SJSA1 (cell line): ENCODE measurements at regions not wholly inside any gene's neighbourhood (a gene's known extent, or its start where the extent isn't known, plus 50 kb on each side); places are given as distances from the start of the nearest gene placed in this dataset.
"Not testable (repeated sequence)": the region's sequence is repeated elsewhere in the genome, so short reads cannot be mapped to it uniquely, and the experiment has no call there.

Experiments used
- DNase-seq, 2 experiments: peaks; one replicate each; pipeline ENCODE4 v3.0.0-alpha.2; 2015 to 2020; ENCODE audit warnings: low spot score in 2 of 2, low read depth in 1 of 2
- H3K27ac ChIP-seq: fragments of 250-450 bp; sonication (Bioruptor Pico); 2 replicates; pipeline ENCODE4 v1.5.1; 2020; ENCODE audit warnings: mild to moderate bottlenecking, moderate library complexity
- H3K27me3 ChIP-seq: fragments of 250-450 bp; sonication (Bioruptor Pico); replicated peaks from 2 replicates; pipeline ENCODE4 v1.5.1; 2020; ENCODE audit warnings: mild to moderate bottlenecking, moderate library complexity
- H3K36me3 ChIP-seq: fragments of 250-450 bp; sonication (Bioruptor Pico); 2 replicates; pipeline ENCODE4 v1.5.1; 2020; ENCODE audit warnings: mild to moderate bottlenecking
- H3K4me1 ChIP-seq: fragments of 250-450 bp; sonication (Bioruptor Pico); replicated peaks from 2 replicates; pipeline ENCODE4 v1.6.1; 2021; ENCODE audit warnings: mild to moderate bottlenecking
- H3K4me3 ChIP-seq: fragments of 250-450 bp; sonication (Bioruptor Pico); 2 replicates; pipeline ENCODE4 v1.5.1; 2020; ENCODE audit warnings: mild to moderate bottlenecking
- H3K9me3 ChIP-seq: fragments of 250-450 bp; sonication (Bioruptor Pico); replicated peaks from 2 replicates; pipeline ENCODE4 v1.5.1; 2020; ENCODE audit warnings: mild to moderate bottlenecking

GRCh38 chr15:75773974-75774373 is 61.3 kb upstream of the CSPG4 start:
- not testable (repeated sequence) for H3K27me3 ChIP-seq, H3K4me3 ChIP-seq, H3K36me3 ChIP-seq, DNase-seq, H3K9me3 ChIP-seq, H3K27ac ChIP-seq
- peaks cover 22% of the 10 kb centered on the region for H3K4me1 ChIP-seq

DNA sequence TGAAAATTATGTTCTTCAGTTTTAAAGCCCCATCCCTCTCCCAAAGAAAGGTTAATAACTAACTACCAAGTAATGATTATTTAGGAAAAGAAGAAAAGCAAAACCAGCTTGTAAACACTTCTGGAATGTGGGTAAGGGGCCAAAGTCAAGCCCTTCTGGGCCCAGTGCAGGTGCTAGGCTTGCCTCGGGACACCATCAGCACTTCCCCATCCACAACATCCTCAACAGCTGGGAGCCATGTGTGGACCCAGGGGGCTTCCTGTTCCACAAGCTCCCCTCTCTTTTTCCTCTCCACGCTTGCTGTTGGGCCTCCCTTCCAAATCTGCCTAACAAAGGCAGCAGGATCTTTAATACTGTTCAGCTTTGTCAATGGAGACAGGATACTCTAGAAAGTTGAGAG is 58.4 kb upstream of the CSPG4 start:
- not testable (repeated sequence) for H3K9me3 ChIP-seq, DNase-seq, H3K36me3 ChIP-seq, H3K4me1 ChIP-seq, H3K27ac ChIP-seq, H3K4me3 ChIP-seq, H3K27me3 ChIP-seq

DNA sequence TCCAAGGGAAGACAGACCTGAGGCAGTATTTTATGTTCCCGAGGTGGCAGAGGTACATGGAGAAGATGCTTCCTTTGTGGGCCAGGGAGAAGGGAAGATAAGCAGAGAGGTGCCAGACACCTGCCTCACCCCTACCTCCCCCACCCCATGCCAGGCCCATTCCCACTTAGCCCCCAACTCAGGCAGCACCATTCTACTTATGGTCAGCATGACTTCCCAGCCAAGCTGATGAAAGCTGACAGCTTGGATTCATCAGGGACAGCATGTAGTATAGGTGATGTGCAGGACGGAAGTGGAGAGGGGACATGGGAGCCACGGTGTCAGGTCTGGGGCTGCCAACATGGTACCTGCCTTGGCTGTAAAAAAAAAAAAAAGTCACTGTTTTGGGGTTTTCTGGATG is 57.5 kb upstream of the CSPG4 start:
- Histone ChIP-seq H3K4me1 (no peaks in the 10 kb centered on the region), H3K27me3 (no peaks in the 10 kb centered on the region), H3K4me3 (no peak overlapping the region), H3K36me3 (no peaks in the 10 kb centered on the region), H3K9me3 (no peaks in the 10 kb centered on the region), H3K27ac (no peak overlapping the region)
- no peak for DNase-seq

DNA sequence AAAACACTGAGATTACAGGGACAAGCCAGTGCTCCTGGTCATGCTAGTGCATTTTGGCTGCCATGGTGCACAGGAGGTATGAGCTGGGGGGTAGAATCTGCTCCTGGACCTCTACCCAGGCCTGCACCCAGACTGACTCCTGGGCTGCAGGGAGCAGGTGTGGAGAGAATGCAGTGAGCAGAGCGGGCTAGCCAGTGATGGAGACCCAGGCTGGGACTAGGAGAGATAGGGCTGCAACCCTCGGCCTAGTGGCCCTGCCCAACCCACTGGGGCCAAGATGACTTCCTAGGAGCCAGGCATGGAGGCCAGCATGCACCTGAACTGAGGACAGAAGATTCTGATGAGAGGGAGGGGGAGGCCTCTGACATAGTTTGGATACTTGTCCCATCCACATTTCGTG is 55.9 kb upstream of the CSPG4 start:
- not testable (repeated sequence) for H3K27me3 ChIP-seq, H3K4me3 ChIP-seq, H3K9me3 ChIP-seq, DNase-seq, H3K36me3 ChIP-seq, H3K27ac ChIP-seq, H3K4me1 ChIP-seq

DNA sequence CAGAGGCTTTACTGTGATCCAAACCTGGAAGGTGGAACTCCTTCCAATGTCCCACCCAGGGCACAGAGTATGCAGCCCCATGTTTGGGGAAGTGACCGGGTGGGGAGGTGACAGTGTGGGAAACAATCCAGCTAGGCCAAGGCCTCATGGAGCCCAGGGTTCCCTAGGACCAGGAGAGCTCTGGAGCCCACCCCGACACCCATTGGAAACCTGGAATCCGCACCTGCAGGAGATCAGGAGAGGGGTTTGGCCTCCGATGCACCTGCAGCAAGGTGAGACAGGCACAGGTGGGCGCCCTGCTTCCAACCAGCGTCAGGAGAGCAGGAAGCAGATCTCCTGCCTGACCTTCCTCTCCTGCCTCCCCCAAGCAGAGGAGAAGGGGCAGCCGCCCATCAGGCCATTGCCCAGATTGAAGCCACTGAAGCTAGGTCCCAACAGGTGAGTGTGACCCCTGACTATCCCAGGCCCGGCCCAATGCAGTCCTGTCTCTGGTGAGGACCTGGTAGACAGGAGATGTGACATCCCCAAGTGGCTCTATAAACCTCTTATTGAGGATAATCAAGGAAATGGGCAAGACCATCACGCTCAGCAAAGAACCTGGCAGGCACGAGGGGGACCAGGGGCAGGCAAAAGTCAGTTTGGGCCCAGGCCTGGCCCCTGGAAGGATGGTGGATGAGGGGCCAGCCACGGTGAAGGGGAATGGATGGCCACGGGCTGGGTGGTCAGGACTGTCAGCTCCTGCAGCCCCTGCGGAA is 53.1 kb upstream of the CSPG4 start:
- not testable (repeated sequence) for H3K4me1 ChIP-seq, H3K27me3 ChIP-seq, H3K36me3 ChIP-seq, H3K9me3 ChIP-seq, DNase-seq, H3K4me3 ChIP-seq, H3K27ac ChIP-seq

GRCh38 chr15:75764845-75765550 is 52.4 kb upstream of the CSPG4 start:
- H3K27me3 ChIP-seq, H3K36me3 ChIP-seq, H3K4me1 ChIP-seq, H3K9me3 ChIP-seq, H3K27ac ChIP-seq, DNase-seq, H3K4me3 ChIP-seq: not testable (repeated sequence)

DNA sequence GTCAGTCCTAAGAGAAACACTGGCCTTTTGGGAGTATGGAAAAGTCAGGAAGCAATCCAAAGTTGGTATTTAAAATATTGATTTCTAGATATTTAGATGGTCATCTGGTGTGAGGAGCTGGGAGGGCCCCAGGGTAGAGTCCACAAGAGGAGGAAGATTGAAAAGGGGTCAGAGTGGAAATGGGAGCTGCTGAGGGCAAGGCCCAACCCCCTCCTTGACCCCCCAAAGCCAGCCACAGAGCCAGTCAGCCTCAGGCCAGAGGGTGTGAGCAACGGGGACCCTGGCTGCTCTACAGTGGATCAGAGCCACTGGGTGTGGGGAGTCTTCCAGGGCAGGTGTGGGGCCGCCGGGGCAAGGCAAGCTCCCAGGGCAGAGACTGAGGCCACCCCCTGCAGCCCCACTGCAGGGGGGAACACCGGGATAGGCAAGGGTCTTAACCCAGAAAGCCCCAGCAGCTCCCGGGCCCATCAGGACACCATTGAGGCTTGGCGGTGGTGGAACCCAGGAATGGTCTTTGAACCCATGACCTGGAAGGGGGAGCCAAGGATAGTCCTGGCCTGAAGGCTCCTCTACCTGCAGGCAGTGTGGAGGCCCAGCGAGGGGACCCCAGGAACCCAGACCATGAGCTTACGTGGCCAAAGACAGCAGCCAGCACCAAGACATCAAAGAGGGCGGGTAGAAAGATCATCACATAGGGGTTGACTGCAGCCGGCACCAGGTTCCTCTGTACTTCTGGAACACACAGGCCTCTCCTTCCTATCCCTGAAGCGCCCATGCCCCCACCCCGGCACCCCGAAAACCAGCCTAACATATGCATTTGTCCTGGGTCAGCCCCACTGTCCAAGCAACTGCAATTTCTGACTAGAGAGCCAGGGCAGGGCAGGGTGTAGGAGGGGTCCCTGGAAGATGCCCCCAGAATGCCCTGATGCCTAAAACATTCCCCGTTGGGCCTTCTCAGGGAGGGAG is 51.3 kb upstream of the CSPG4 start:
- not testable (repeated sequence) for H3K36me3 ChIP-seq, H3K9me3 ChIP-seq

GRCh38 chr15:75763137-75763611 is 50.5 kb upstream of the CSPG4 start:
- Histone ChIP-seq H3K27ac (no peak overlapping the region), H3K9me3 (no peaks in the 10 kb centered on the region), H3K4me3 (no peak overlapping the region), H3K27me3 (no peaks in the 10 kb centered on the region), H3K4me1 (peaks cover 10% of the 10 kb centered on the region), H3K36me3 (0 out of 2 replicates have a peak, but pooled peaks cover 3% of the 10 kb centered on the region)
- no peak for DNase-seq

More for the DNA sequence above, 51.3 kb upstream of the CSPG4 start:
- H3K27ac ChIP-seq, H3K27me3 ChIP-seq, H3K4me3 ChIP-seq, H3K4me1 ChIP-seq: not testable (repeated sequence)
- peak in 1 of 2 experiments; percentile 31 for DNase-seq
